ENCODE measurements at regions not wholly inside any gene's neighbourhood (a gene's known extent, or its start where the extent isn't known, plus 50 kb on each side); places are given as distances from the start of the nearest gene placed in this dataset.

DNA sequence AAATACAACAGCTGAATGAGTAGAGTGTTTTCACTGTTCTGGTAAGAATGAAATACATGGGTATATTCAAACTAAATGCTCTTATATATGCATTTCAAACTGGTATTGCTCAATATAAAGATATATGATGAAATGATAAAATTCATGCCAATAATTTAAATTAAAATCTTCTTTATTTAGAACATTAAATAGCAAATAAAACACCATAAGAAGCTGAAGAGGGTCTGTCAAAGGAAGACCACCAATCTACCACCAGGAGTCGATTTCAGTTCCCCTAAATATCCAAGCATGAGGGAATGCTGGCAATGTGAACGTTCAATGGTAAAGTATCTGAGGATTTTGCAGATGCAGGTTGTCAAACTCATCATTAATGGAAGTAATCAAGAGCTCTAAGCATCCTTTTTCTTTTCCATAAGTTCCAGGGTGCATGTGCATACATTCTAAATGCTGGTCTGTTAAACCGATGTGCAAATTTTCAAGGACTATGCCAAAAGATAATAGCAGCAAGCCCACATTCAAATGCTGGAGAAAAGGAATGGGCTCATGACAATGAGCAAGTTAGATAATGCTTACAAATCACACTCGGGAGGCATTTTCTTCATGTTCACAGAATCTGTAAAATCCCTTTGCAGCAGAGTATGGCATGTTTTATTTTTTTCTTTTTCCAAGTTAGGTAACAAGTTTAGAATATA lies 118.8 kb upstream of the MTAP start:
- no peak overlapping the region for H3K4me3 Mint-ChIP-seq
- H3K36me3 Mint-ChIP-seq = no peaks in the 10 kb centered on the region
- no peaks in the 10 kb centered on the region for H3K9me3 Mint-ChIP-seq
- H3K27me3 Mint-ChIP-seq = peaks cover 4% of the 10 kb centered on the region
- H3K4me1 Mint-ChIP-seq = peaks cover 0 to 2% (median 0%) of the 10 kb centered on the region in 3 donors
- H3K27ac Mint-ChIP-seq = no peak overlapping the region

DNA sequence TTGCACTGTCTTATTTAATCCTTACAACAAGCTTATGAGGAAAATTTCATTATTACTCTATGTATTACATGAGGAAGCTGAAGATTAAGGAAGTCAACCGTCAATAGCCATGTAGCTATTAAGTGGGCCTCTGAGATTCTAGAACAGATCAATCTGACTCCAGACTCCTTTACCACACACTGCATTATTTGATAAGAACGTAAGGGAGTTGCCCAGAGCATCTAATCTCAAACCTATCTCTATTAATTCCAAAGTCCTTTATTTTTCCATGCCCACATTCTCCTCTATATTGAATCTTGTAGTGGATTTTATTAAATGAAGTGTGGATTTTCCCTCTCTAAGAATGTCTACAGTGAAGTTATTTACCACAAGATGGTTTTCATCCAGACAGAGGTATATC lies 118.2 kb upstream of the MTAP start:
- no peaks in the 10 kb centered on the region for H3K36me3 Mint-ChIP-seq
- no peaks in the 10 kb centered on the region for H3K9me3 Mint-ChIP-seq
- peaks cover 4% of the 10 kb centered on the region for H3K27me3 Mint-ChIP-seq
- H3K4me1 Mint-ChIP-seq = peaks cover 0 to 2% (median 0%) of the 10 kb centered on the region in 3 donors
- no peak overlapping the region for H3K4me3 Mint-ChIP-seq
- no peak overlapping the region for H3K27ac Mint-ChIP-seq

DNA sequence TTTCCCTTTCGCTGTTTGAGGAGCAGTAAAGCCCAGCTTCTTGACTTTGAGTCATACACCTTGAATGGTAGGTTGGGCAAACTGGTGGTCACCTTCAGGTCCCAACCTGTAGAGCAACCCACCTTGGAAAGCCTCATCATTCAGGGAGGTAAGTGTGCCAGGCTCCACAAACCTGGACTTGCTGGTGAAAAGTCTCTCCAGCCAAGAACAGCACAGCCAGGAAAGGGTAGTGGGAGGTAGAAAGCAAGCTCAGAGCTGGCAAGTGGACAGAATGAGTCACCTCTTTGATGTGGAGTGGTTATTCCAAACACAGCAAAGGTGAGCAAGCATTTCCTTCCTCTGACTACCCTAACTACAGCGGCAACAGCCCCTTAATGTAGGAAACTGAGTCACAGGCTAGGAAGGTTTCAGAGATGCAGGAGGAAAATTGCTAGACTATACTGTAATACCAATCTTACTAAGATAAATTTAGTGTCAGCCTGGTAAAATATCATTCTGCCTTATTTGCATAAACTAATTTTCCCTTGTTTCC lies 117.5 kb upstream of the MTAP start:
- Mint-ChIP-seq H3K36me3 (no peaks in the 10 kb centered on the region), H3K4me3 (no peak overlapping the region), H3K27ac (no peak overlapping the region), H3K9me3 (no peaks in the 10 kb centered on the region), H3K4me1 (peaks cover 0 to 2% (median 0%) of the 10 kb centered on the region in 3 donors), H3K27me3 (peaks cover 4% of the 10 kb centered on the region)

DNA sequence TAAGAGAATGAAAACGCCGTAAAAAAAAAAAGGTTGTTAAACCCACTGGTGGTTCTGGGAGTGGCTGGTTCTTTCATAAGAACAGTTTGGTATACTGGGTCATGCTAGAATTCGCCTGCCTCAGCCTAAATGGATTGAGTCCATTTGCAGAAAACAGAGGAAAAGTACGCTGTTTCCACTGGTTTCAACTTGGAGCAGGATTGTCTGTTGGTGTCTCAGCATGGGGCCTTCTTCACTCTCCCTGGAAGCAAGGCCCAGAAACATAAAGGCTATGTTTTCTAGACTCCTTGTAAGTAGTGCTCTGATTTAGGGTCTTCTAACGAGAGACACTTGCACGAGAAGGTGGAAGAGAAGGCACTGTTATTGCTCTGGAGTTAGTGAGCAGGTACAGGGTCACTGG lies 116.9 kb upstream of the MTAP start:
- Mint-ChIP-seq H3K36me3 (no peaks in the 10 kb centered on the region), H3K4me3 (no peak overlapping the region), H3K9me3 (no peaks in the 10 kb centered on the region), H3K4me1 (peaks cover 0 to 2% (median 0%) of the 10 kb centered on the region in 3 donors), H3K27ac (no peak overlapping the region), H3K27me3 (peaks cover 4% of the 10 kb centered on the region)

DNA sequence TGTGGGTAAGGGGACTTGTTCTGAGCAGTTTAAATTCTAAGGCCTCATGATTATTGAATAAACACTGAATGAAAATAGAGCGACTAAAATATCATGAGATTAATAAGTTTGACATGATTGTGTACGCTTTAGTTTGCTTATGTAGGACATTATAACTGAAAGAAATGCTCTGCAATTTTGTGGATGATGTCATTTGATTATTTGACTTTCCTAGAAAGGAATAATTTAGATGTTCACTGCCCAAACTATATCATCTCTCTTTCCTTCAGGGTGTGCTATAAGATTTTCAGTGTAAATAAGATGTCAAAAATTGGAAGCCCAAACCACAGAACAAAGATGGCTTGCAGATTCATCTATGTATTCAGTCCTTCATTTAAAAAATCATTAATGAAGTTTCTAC lies 115.7 kb upstream of the MTAP start:
- peaks cover 0 to 2% (median 0%) of the 10 kb centered on the region in 3 donors for H3K4me1 Mint-ChIP-seq
- no peak overlapping the region for H3K4me3 Mint-ChIP-seq
- no peak overlapping the region for H3K27ac Mint-ChIP-seq
- no peaks in the 10 kb centered on the region for H3K36me3 Mint-ChIP-seq
- peaks cover 4% of the 10 kb centered on the region for H3K27me3 Mint-ChIP-seq
- H3K9me3 Mint-ChIP-seq = no peaks in the 10 kb centered on the region

DNA sequence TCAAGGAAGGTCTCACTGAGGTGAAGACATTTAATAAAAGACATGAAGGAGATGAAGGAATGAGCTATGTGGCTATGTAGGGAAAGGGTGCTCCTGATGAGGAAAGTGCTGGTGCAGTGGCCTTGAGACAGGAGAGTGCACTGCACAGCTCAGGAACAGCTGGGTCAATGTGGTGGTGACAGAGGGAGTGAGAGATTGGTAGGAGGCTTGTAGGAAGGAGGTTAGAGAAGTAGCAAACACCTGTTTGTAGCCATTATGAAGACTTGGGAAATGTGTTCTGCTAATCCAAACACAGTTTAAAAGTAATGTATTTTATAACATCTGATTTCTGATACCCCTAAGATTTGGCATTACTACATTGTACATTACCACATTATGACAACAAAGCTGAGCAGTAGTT lies 115.1 kb upstream of the MTAP start:
- H3K36me3 Mint-ChIP-seq = no peaks in the 10 kb centered on the region
- H3K4me1 Mint-ChIP-seq = peaks cover 0 to 2% (median 0%) of the 10 kb centered on the region in 3 donors
- peaks cover 4% of the 10 kb centered on the region for H3K27me3 Mint-ChIP-seq
- no peak overlapping the region for H3K4me3 Mint-ChIP-seq
- no peak overlapping the region for H3K27ac Mint-ChIP-seq
- no peaks in the 10 kb centered on the region for H3K9me3 Mint-ChIP-seq

DNA sequence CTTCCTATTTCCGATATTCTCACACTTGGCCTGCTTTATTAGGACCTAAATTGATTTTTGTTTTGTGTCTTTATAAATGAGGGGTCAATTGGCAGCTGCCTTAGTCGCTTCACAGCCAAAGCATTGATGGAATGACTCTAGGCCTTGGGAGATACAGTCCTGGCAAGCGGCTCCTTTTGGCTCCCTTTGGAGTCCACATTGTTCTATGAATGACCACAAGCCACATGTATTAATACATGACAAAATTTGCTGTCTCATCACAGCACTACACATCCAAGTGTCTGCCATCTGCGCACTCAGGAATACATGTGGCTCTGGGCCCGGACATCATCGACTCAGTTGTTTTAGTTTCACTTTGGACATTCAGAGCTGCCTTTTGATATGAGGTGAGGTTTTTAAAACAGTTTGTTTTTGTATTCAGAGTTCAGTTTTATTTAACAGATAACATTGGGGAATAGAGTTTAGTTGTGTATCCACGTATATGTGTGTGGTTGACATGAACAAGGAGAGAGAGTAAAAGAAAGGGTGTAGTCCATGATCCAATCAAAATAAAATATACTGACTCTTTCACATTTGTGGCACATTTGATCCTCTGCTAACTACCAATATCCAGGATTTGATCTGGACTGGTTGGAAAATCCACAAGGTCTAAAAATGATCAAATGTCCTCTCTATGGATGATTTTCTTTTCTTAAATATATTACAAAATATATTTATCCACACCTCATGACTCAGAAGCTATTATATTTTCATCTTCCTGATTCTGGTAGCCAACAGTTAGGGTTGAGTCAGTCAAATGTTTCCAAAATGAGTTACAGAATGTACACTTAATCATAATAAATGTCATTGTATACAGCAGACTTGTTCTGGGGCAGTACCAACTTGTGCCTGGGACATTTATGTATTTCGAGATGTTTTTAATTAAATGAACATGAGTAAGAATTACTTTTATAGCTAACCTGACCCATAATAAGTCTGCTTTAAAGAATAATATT lies 114.0 kb upstream of the MTAP start:
- Mint-ChIP-seq H3K27ac (no peak overlapping the region), H3K4me1 (peaks cover 0 to 2% (median 0%) of the 10 kb centered on the region in 3 donors), H3K36me3 (no peaks in the 10 kb centered on the region), H3K27me3 (peaks cover 4% of the 10 kb centered on the region), H3K9me3 (no peaks in the 10 kb centered on the region), H3K4me3 (no peak overlapping the region)

DNA sequence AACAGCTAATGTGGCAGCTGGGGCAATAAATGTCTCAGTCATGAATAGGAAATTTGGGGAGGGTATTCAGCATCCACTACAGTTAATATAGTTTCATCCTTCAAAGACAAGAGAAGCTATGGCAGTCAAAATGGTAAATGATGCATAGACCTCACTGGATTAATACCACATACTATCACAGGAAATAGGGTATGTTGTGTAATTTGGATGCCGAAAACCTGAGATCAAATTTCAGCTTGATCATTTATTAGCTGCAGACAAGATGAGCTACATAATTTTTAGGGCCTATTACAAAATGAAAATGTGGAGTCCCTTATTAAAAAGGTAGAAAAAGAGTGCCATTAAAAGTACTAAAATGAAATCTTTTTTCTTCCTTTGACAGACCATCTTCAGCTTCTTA lies 112.6 kb upstream of the MTAP start:
- H3K4me1 Mint-ChIP-seq = peaks cover 0 to 2% (median 0%) of the 10 kb centered on the region in 3 donors
- H3K27me3 Mint-ChIP-seq = peaks cover 4% of the 10 kb centered on the region
- H3K4me3 Mint-ChIP-seq = no peak overlapping the region
- no peaks in the 10 kb centered on the region for H3K36me3 Mint-ChIP-seq
- no peaks in the 10 kb centered on the region for H3K9me3 Mint-ChIP-seq
- no peak overlapping the region for H3K27ac Mint-ChIP-seq

DNA sequence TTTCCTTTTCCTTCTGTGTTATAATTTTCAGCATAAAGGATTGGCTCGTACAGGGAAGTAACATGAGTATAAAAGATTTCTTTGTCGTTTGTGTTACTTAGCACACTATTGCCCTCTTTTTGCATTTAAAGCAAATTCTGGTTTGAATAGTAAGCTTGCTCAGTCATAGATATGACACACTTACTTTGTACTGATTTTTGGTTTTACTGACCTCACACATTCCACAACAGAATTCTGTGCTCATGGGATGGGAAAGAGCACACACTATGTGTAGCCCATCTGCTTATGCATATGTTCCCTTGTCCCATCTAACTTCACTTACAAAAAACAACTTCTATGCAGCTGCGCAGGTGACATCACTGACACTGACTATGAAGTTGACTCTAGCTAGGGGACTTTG lies 111.9 kb upstream of the MTAP start:
- Mint-ChIP-seq H3K9me3 (peaks cover 0 to 6% (median 0%) of the 10 kb centered on the region in 3 donors), H3K27ac (no peak overlapping the region), H3K36me3 (no peaks in the 10 kb centered on the region), H3K4me3 (no peak overlapping the region), H3K27me3 (peaks cover 4% of the 10 kb centered on the region), H3K4me1 (peaks cover 0 to 2% (median 0%) of the 10 kb centered on the region in 3 donors)

DNA sequence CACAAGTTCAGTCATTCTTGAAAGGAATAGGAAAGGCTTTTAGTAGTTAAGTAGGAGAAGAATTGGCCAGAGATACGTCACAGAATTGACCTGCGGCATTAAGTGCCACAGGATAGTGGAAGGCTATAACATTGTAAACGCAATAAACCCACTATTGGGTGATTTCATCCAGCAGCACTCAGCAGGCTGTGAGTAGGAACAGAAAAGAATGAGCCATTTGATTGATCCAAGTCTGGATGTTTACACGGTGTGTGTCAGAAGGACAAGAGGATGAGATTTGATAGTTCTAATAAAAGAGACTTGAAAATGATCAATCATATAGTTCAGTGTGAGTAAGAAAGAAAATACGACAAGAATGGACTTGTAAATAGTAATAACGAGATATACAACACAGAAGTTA lies 110.0 kb upstream of the MTAP start:
- H3K27me3 Mint-ChIP-seq = peaks cover 4% of the 10 kb centered on the region
- H3K36me3 Mint-ChIP-seq = no peaks in the 10 kb centered on the region
- H3K4me1 Mint-ChIP-seq = no peaks in the 10 kb centered on the region
- no peak overlapping the region for H3K27ac Mint-ChIP-seq
- peaks cover 2 to 9% (median 2%) of the 10 kb centered on the region in 3 donors for H3K9me3 Mint-ChIP-seq
- H3K4me3 Mint-ChIP-seq = no peak overlapping the region

DNA sequence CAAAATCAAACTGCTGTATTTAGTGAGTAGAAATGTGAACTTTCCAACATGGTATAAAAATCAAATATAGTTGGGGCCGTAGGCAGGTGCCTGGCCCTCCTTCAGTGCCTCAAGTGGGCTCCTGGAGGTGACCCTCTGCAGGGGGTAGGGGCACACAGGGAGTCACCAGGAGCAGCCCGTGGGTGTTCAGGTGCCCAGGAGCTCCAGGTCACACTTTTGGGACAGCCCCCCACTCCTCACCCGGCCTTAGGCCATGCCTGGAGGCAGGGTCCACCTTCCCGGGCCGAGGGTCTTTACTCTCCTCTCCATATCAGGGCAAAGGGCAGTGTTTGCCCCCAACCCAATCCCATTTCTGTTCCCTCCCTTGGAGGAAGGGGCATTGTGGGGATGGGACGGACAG lies 108.0 kb upstream of the MTAP start:
- H3K4me3 Mint-ChIP-seq = no peak overlapping the region
- no peaks in the 10 kb centered on the region for H3K4me1 Mint-ChIP-seq
- H3K9me3 Mint-ChIP-seq = peaks cover 2 to 9% (median 3%) of the 10 kb centered on the region in 3 donors
- H3K36me3 Mint-ChIP-seq = no peaks in the 10 kb centered on the region
- peaks cover 6% of the 10 kb centered on the region for H3K27me3 Mint-ChIP-seq
- no peak overlapping the region for H3K27ac Mint-ChIP-seq

DNA sequence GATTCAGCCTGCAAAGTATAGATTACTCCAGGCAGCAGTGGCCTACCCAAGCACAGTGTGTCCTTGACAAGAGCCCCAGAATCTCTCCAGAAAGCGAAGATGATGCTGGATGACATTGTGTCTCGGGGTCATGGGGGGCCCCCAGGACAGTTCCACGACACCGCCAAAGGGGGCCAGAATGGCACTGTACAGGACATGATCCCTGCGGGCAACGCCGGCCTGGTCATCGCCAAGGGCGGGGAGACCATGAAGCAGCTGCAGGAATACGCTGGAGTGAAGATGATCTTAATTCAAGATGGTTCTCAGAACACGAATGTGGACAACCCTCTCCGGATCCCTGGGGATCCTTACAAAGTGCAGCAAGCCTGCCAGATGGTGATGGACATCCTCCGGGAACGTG lies 107.0 kb upstream of the MTAP start:
- Mint-ChIP-seq H3K27me3 (peaks cover 6% of the 10 kb centered on the region), H3K4me1 (no peaks in the 10 kb centered on the region), H3K4me3 (no peak overlapping the region), H3K9me3 (peaks cover 2 to 9% (median 3%) of the 10 kb centered on the region in 3 donors), H3K36me3 (no peaks in the 10 kb centered on the region), H3K27ac (no peak overlapping the region)

DNA sequence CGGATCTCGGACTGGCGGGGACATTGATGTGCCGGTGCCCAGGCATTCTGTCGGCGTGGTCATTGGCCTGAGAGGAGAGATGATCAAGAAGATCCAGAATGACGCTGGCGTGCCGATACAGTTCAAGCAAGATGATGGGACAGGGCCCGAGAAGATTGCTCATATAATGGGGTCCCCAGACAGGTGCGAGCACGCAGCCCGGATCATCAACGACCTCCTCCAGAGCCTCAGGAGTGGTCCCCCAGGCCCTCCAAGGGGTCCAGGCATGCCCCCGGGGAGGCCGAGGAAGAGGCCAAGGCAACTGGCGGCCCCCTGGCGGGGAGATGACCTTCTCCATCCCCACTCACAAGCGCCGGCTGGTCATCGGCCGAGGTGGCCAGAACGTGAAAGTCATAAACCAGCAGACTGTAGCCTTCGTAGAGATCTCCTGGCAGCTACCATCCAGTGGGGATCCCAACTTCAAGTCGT lies 106.5 kb upstream of the MTAP start:
- Mint-ChIP-seq H3K4me3 (no peak overlapping the region), H3K36me3 (no peaks in the 10 kb centered on the region), H3K27me3 (peaks cover 6% of the 10 kb centered on the region), H3K27ac (no peak overlapping the region), H3K9me3 (peaks cover 2 to 9% (median 3%) of the 10 kb centered on the region in 3 donors), H3K4me1 (no peaks in the 10 kb centered on the region)

DNA sequence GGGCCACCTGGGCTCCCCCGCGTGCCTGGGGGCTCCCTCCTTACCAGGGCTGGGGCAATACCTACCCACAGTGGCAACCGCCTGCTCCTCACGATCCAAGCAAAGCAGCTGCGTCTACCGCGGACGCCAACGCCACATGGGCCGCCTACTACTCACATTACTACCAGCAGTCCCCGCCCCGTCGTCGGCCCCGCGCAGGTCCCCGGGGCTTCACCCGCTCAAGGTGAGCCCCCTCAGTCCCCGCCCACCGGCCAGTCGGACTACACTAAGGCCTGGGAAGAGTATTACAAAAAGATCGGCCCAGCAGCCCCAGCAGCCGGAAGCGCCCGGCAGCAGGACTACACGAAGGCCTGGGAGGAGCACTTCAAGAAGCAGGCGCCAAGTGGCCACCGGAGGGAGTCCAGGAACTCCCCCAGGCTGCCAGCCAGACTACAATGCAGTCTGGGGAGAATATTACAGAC lies 106.0 kb upstream of the MTAP start:
- Mint-ChIP-seq H3K4me1 (no peaks in the 10 kb centered on the region), H3K4me3 (no peak overlapping the region), H3K27ac (no peak overlapping the region), H3K27me3 (peaks cover 6% of the 10 kb centered on the region), H3K9me3 (peaks cover 2 to 9% (median 3%) of the 10 kb centered on the region in 3 donors), H3K36me3 (no peaks in the 10 kb centered on the region)

DNA sequence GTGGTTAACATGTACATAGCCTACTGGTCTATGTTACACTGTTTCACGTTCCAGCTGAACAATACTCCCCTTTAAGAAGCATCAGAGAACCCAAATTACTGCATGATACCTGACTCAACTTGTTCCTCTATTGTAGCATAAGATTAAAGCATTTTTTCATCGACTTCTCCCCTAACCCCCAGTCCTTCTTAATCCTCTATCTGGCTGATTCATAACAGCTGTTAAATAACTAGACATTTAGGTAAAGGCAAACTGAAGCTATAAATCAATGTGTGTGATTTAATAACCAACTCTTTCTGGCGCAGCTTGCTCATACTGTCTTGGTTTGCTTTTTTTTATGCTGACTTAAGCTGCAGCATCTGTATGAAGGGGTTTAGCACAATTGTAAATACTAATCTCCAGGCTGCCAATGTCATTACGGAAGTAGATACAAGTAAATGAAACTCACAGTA lies 94.2 kb upstream of the MTAP start:
- H3K4me3 Mint-ChIP-seq = no peak overlapping the region
- H3K4me1 Mint-ChIP-seq = no peaks in the 10 kb centered on the region
- no peaks in the 10 kb centered on the region for H3K36me3 Mint-ChIP-seq
- H3K27ac Mint-ChIP-seq = no peak overlapping the region
- no peaks in the 10 kb centered on the region for H3K9me3 Mint-ChIP-seq
- peaks cover 4% of the 10 kb centered on the region for H3K27me3 Mint-ChIP-seq
